HTR-8/SVneo (cell line): ENCODE measurements at regions not wholly inside any gene's neighbourhood (a gene's known extent, or its start where the extent isn't known, plus 50 kb on each side); places are given as distances from the start of the nearest gene placed in this dataset.

Experiments used
- DNase-seq: peaks from one replicate; pipeline ENCODE4 v3.0.0; 2011; ENCODE audit warnings: low spot score, mixed read lengths; ENCODE audit not compliant: insufficient read length
- FAIRE-seq: peaks from 2 replicates; lab custom pipeline; 2011; peaks lifted over from hg19 to GRCh38; lab: Jason Lieb, UNC

GRCh38 chr2:120494446-120494845, 148.5 kb downstream of the INHBB start:
- no peak for DNase-seq
- FAIRE-seq = no peak

DNA sequence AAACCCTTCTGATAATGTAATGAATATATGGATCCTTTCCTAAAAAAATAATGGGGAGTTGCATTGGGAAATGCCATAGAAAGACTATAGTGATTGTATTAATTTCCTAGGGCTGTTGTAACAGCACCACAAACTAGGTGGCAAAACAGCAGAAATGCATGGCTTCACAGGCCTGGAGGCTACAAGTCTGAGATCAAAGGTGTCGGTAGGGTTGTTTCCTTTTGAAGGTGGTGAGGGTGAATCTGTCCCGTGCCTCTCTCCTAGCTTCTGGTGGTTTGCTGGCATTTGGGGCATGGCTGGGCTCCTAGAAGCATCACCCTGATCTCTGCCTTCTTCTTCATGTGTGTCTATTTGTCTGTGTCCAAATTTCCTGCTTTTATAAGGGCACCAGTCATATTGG, 149.7 kb downstream of the INHBB start:
- FAIRE-seq (no peak), DNase-seq (no peak)

GRCh38 chr2:120496235-120496634, 150.3 kb downstream of the INHBB start:
- FAIRE-seq (no peak), DNase-seq (no peak)

- FAIRE-seq (no peak), DNase-seq (no peak)
These were observed 150.8 kb downstream of the INHBB start for GRCh38 chr2:120496759-120497158.

- DNase-seq (no peak), FAIRE-seq (no peak)
These were observed 151.5 kb downstream of the INHBB start for GRCh38 chr2:120497261-120497977.

GRCh38 chr2:120498121-120498520, 152.2 kb downstream of the INHBB start:
- FAIRE-seq (no peak), DNase-seq (no peak)

GRCh38 chr2:120498576-120499394, 152.8 kb downstream of the INHBB start:
- no peak for DNase-seq
- FAIRE-seq = no peak

GRCh38 chr2:120499784-120500495, 154.0 kb downstream of the INHBB start:
- DNase-seq = peak; percentile 30
- FAIRE-seq = no peak

GRCh38 chr2:120501591-120501990, 155.7 kb downstream of the INHBB start:
- DNase-seq (no peak), FAIRE-seq (no peak)

DNA sequence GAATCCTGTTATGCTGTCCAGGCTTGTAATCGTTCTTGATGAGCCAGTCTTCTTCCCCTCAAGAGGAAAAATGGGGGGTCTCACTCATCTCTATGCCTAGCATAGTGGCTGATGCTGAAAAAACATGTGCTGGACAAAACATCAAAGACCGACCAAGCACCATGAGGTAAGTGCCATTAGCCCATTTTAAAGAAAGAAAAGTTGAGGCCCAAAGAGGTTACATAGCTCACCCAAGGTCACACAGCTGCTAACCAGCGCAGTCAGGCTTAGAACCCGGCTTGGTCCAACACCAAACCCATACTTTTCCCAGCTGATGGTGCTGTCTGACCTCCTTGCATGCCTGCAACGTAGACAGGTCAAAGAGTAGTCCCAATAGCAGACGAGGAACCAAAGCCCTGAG, 156.4 kb downstream of the INHBB start:
- FAIRE-seq (no peak), DNase-seq (no peak)

- FAIRE-seq (no peak), DNase-seq (no peak)
These were observed 156.8 kb downstream of the INHBB start for GRCh38 chr2:120502761-120503160.

GRCh38 chr2:120503206-120503792, 157.4 kb downstream of the INHBB start:
- DNase-seq (no peak), FAIRE-seq (no peak)

GRCh38 chr2:120503793-120504571, 158.0 kb downstream of the INHBB start:
- DNase-seq (no peak), FAIRE-seq (no peak)

DNA sequence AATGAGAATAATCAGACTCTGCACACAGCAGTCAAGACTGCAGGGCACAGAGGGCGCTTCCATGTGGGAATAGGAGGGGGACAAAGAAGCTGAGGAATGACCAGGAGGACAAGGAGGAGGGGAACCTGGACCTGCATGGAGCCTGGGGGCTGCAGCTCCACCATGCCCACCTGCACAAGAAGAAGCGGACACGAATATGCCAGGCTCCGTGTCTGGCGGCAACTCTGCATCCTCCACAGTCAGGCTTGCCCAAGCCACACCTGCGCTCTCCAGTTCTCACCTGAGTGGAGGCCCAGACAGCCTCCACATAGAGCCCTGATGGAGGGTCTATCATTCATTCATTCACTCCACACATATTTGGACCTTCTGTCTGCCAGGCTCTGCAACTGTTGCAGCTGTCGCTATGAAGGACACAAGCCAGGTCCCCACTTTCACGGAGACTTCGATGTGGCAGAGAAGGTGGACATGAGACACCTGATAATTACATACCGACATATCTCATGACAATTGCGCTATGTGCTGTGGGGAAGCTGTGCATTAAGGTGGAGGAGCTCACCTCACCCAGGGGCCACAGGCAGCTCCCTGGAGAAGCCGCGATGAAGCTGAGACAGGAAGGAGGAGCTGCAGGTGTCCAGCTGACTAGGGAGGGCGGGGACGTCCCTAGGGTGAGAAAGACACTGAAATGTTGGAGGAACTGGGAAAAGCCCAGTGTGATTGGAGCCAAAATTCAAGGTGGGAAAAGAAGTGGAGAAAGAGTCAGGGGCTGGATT, 159.2 kb downstream of the INHBB start:
- DNase-seq (no peak), FAIRE-seq (no peak)

DNA sequence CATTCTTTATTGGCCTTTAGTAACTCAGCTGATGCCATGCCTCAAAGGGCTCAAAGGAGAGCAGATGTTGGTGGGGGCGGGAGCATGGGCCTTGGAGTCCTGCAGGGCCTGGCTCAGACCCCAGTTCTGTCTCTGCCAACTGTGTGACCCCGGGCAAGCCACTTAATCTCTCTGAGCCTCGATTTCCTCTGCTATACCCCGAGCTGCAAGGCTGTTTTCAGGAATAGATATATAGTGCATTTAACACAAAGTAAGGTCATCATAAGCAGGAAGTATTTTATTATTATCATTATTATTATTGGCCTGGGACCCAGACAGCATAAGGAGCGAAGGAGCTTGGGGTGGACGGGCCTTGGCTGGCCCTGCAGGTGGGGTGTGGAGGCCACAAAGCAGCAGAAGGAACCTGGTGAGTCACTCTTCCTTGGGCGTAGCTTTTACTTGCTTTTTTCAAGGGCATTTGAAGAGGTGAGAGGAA, 162.7 kb downstream of the INHBB start:
- FAIRE-seq = no peak
- no peak for DNase-seq

GRCh38 chr2:120509213-120509815, 163.4 kb downstream of the INHBB start:
- DNase-seq (no peak), FAIRE-seq (no peak)

- FAIRE-seq = no peak
These were observed 164.2 kb downstream of the INHBB start for GRCh38 chr2:120509991-120510735.

More at GRCh38 chr2:120509991-120510735, 164.2 kb downstream of the INHBB start:
- DNase-seq = no peak
